ENCODE measurements at regions not wholly inside any gene's neighbourhood (a gene's known extent, or its start where the extent isn't known, plus 50 kb on each side); places are given as distances from the start of the nearest gene placed in this dataset.

DNA sequence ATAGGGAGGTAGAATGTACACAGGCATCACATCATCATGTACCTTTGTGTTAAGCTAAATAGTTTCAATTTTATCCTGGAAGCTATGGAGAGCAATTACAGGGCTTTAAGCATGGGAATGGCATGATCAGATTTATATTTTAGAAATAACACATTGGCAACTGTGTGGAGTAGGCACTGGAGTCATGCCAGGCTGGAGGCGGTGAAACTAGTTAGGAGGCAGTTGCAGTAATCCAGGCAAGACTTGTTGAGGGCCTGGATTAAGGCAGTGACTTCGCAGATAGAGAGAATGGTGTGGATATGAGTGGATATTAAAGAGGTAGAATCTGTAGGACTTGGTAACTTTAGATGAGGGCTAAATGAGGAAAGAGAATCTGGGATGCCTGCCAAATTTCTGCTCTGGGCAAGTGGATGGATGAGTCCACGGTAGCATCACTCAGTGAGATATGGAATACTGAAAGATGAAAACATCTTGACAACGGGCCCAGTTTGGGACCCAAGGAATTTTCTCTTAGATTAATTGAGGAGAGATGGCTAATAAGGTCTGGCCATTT is 506.2 kb downstream of the FGF9 start:
- TF ChIP-seq MYC (IDR thresholded peaks at IDR 0.05; ENCODE audit: low read depth, low read length) (no peak), POLR2A (IDR thresholded peaks at IDR 0.05; ENCODE audit: extremely low read depth, insufficient read length) (no peak), MAX (IDR thresholded peaks at IDR 0.05; ENCODE audit: low read depth, low read length) (no peak)
- TF ChIP-seq, protein P1, sequence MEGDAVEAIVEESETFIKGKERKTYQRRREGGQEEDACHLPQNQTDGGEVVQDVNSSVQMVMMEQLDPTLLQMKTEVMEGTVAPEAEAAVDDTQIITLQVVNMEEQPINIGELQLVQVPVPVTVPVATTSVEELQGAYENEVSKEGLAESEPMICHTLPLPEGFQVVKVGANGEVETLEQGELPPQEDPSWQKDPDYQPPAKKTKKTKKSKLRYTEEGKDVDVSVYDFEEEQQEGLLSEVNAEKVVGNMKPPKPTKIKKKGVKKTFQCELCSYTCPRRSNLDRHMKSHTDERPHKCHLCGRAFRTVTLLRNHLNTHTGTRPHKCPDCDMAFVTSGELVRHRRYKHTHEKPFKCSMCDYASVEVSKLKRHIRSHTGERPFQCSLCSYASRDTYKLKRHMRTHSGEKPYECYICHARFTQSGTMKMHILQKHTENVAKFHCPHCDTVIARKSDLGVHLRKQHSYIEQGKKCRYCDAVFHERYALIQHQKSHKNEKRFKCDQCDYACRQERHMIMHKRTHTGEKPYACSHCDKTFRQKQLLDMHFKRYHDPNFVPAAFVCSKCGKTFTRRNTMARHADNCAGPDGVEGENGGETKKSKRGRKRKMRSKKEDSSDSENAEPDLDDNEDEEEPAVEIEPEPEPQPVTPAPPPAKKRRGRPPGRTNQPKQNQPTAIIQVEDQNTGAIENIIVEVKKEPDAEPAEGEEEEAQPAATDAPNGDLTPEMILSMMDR (IDR thresholded peaks at IDR 0.05; ENCODE audit: low read depth, low read length), result no peak
- DNase-seq (ENCODE audit: low read depth), result no peak
- no peak overlapping the region for H3K4me3 ChIP-seq (ENCODE audit: low read depth, low read length)

- TF ChIP-seq, protein P1 (IDR thresholded peaks at IDR 0.05; ENCODE audit: low read depth, low read length), result no peak
- TF ChIP-seq POLR2A (IDR thresholded peaks at IDR 0.05; ENCODE audit: extremely low read depth, insufficient read length) (no peak), MYC (IDR thresholded peaks at IDR 0.05; ENCODE audit: low read depth, low read length) (no peak), MAX (IDR thresholded peaks at IDR 0.05; ENCODE audit: low read depth, low read length) (no peak)
- no peak for DNase-seq (ENCODE audit: low read depth)
- H3K4me3 ChIP-seq (ENCODE audit: low read depth, low read length), result no peak overlapping the region
Observed at GRCh38 chr13:22178878-22179277, 508.0 kb downstream of the FGF9 start.

- TF ChIP-seq, protein P1 (IDR thresholded peaks at IDR 0.05; ENCODE audit: low read depth, low read length), result no peak
- no peak for TF ChIP-seq MYC (IDR thresholded peaks at IDR 0.05; ENCODE audit: low read depth, low read length)
- TF ChIP-seq POLR2A (IDR thresholded peaks at IDR 0.05; ENCODE audit: extremely low read depth, insufficient read length), result no peak
- H3K4me3 ChIP-seq (ENCODE audit: low read depth, low read length), result no peak overlapping the region
- no peak for DNase-seq (ENCODE audit: low read depth)
Observed at GRCh38 chr13:22187329-22187728, 516.5 kb downstream of the FGF9 start.

GRCh38 chr13:22189176-22190048 is 518.5 kb downstream of the FGF9 start:
- TF ChIP-seq MYC (IDR thresholded peaks at IDR 0.05; ENCODE audit: low read depth, low read length), result no peak
- TF ChIP-seq POLR2A (IDR thresholded peaks at IDR 0.05; ENCODE audit: extremely low read depth, insufficient read length), result no peak
- TF ChIP-seq, protein P1 (IDR thresholded peaks at IDR 0.05; ENCODE audit: low read depth, low read length), result no peak
- TF ChIP-seq MAX (IDR thresholded peaks at IDR 0.05; ENCODE audit: low read depth, low read length), result no peak
- H3K4me3 ChIP-seq (ENCODE audit: low read depth, low read length), result no peak overlapping the region
- no peak for DNase-seq (ENCODE audit: low read depth)

DNA sequence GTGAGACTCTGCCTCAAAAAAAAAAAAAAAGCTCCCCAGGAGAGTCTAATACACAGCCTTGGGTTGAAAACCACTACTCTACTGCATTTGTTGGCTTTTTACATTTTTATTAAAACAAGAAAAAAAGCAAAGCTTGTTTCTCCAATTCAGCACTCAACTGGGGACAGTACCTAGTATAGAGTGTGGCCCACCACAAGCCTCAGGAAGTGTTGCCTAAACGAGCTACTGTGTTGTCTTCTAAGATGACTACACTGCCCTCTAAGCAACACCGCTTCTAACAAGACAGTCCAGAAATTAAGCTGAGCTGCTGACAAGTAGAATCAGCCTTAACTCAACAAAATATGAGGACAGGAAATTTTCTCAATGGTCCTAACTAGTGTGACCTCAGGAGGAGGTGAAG is 522.2 kb downstream of the FGF9 start:
- no peak for TF ChIP-seq MAX (IDR thresholded peaks at IDR 0.05; ENCODE audit: low read depth, low read length)
- TF ChIP-seq, protein P1 (IDR thresholded peaks at IDR 0.05; ENCODE audit: low read depth, low read length), result no peak
- no peak for TF ChIP-seq POLR2A (IDR thresholded peaks at IDR 0.05; ENCODE audit: extremely low read depth, insufficient read length)
- no peak for TF ChIP-seq MYC (IDR thresholded peaks at IDR 0.05; ENCODE audit: low read depth, low read length)
- no peak for DNase-seq (ENCODE audit: low read depth)
- no peak overlapping the region for H3K4me3 ChIP-seq (ENCODE audit: low read depth, low read length)
